ENCODE measurements at regions not wholly inside any gene's neighbourhood (a gene's known extent, or its start where the extent isn't known, plus 50 kb on each side); places are given as distances from the start of the nearest gene placed in this dataset.

DNA sequence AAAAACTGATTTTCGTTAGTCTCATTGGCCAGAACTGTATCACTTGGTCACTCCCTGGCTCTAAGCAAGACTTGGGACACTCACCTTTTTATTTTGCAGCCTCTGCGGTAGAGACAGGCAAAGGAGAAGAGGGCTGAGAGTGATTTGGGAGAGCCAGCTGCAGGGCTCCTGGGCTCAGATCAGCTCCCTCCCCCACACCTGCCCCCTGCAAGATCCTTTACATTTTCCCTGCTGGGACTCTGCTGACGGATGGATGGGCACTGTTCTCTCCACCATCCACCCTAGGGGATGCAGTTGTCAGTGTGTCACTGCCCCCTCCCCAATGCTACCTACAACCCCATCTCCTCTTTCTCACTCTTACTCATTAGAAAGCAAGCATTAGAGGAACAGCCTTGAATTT, 301.1 kb upstream of the KAZN start:
- no peak for DNase-seq (ENCODE audit: low read depth)
- TF ChIP-seq, protein P1, sequence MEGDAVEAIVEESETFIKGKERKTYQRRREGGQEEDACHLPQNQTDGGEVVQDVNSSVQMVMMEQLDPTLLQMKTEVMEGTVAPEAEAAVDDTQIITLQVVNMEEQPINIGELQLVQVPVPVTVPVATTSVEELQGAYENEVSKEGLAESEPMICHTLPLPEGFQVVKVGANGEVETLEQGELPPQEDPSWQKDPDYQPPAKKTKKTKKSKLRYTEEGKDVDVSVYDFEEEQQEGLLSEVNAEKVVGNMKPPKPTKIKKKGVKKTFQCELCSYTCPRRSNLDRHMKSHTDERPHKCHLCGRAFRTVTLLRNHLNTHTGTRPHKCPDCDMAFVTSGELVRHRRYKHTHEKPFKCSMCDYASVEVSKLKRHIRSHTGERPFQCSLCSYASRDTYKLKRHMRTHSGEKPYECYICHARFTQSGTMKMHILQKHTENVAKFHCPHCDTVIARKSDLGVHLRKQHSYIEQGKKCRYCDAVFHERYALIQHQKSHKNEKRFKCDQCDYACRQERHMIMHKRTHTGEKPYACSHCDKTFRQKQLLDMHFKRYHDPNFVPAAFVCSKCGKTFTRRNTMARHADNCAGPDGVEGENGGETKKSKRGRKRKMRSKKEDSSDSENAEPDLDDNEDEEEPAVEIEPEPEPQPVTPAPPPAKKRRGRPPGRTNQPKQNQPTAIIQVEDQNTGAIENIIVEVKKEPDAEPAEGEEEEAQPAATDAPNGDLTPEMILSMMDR (IDR thresholded peaks at IDR 0.05; ENCODE audit: low read depth, low read length, missing control alignments), result no peak
- in situ Hi-C loops (cut with HindIII; ENCODE audit: low sequenced_read_pairs), result no loop called here
- H3K4me3 ChIP-seq (ENCODE audit: low read depth, low read length), result no peak overlapping the region

DNA sequence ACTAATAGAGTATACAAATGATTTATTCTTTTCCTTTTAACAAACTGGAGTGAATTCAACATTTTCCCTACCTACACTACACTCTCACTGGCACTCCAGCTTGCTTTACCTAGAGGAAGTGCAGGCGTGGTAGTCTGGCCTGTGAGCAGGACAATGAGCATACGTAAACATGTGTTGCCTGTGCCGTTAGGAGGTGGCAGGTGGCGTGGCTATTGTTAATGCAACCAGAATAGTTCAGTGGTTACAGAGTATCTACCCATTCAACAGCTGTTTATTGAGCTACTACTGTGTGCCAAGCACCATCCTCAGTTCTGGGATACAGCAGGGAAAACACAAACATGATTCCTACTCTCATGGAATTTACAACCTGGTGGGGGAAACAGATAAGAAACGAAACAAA, 299.7 kb upstream of the KAZN start:
- no peak overlapping the region for H3K4me3 ChIP-seq (ENCODE audit: low read depth, low read length)
- in situ Hi-C loops (cut with HindIII; ENCODE audit: low sequenced_read_pairs), result no loop called here
- TF ChIP-seq, protein P1 (IDR thresholded peaks at IDR 0.05; ENCODE audit: low read depth, low read length, missing control alignments), result no peak
- DNase-seq (ENCODE audit: low read depth), result no peak

DNA sequence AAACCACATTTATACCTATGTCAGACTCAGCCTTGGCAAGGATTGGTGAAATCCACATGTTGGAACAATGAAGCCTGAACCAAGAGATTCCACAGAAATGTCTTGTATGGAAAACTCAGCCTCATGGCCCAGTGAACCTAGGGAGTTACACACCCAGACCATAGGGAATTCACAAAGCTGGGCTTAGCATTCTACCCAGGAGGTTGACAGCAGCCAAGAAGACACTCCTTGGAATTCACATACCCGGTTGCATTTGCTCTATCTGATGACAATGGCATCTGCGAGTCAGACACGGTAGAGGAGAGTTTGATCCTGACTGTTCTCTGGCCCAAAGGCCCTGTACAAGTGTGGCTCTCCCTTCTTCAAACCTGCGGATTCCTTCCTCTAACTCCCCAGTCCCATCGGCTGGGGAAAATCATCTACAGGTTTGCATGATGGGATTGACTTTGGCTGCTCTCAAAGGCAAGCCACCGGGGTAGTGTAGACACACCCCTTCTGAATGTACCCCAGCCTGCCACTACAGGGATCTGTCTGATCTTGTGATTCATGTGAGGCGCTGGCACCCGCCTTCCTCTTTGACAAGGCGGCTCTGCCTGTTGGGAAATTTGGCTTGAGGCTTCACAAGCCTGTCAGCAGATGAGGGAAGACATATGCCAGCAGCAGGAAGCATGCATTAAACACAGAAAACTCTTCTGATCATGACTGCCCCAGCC, 297.3 kb upstream of the KAZN start:
- H3K4me3 ChIP-seq (ENCODE audit: low read depth, low read length), result no peak overlapping the region
- TF ChIP-seq, protein P1 (IDR thresholded peaks at IDR 0.05; ENCODE audit: low read depth, low read length, missing control alignments), result no peak
- DNase-seq (ENCODE audit: low read depth), result no peak
- in situ Hi-C loops (cut with HindIII; ENCODE audit: low sequenced_read_pairs), result loop anchor here (5.0 kb wide), 1 partner anchor 91 kb away; no protein-coding TSS in a partner anchor

DNA sequence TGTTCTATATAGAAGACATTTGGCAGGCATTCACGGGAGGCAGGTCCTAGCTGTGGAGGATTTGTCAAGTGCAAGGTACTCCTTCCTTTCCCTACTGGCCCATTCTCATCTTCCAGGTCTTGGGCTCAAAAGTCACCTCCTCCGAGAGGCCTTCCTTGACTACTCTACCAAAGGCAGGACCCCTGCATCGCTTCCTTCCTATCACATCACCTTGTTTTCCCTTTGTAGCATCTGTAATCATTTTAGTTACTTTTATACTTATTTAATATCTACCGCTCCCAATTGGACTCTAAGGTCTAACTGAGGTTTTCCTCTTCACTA, 296.8 kb upstream of the KAZN start:
- no peak overlapping the region for H3K4me3 ChIP-seq (ENCODE audit: low read depth, low read length)
- in situ Hi-C loops (cut with HindIII; ENCODE audit: low sequenced_read_pairs), result loop anchor here (5.0 kb wide), 1 partner anchor 91 kb away; no protein-coding TSS in a partner anchor
- DNase-seq (ENCODE audit: low read depth), result no peak
- TF ChIP-seq, protein P1 (IDR thresholded peaks at IDR 0.05; ENCODE audit: low read depth, low read length, missing control alignments), result no peak

DNA sequence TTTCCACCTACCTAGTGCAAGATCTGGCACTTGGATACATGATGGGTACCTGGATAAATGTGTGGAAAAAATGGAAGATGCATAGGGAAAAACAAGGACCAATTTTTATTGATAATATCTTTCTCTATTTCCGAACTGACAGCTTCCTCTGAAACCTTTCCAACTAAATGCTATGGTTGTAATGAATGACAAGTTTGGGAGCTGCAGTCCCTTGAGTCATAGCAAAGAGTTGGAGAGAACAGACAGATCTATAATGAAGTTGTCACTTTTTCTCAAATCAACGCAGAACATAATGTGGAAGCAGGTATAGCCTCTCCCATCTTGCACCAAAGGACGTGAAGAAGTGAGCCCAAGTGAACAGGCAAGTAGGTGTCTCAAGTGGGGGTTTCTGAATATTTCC, 296.5 kb upstream of the KAZN start:
- in situ Hi-C loops (cut with HindIII; ENCODE audit: low sequenced_read_pairs), result loop anchor here (5.0 kb wide), 1 partner anchor 90 kb away; no protein-coding TSS in a partner anchor
- TF ChIP-seq, protein P1 (IDR thresholded peaks at IDR 0.05; ENCODE audit: low read depth, low read length, missing control alignments), result no peak
- no peak overlapping the region for H3K4me3 ChIP-seq (ENCODE audit: low read depth, low read length)
- no peak for DNase-seq (ENCODE audit: low read depth)

DNA sequence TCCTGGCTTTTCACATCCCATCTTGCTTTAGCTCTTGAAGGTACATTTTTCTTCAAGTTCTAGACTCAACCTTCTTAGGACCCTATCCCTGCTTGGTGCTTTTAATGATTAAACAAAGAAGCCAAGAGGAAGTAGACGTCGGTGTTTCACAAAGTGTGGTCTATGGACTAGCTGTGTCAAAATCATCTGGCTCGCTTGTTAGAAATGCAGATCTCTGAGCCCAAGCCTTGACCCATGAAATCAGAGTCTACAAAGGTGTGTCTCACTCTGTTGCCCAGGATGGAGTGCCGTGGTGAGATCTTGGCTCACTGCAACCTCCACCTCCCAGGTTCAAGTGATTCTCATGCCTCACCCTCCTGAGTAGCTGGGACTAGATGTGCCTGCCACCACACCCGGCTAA, 295.5 kb upstream of the KAZN start:
- H3K4me3 ChIP-seq (ENCODE audit: low read depth, low read length), result no peak overlapping the region
- no peak for DNase-seq (ENCODE audit: low read depth)
- TF ChIP-seq, protein P1 (IDR thresholded peaks at IDR 0.05; ENCODE audit: low read depth, low read length, missing control alignments), result no peak
- in situ Hi-C loops (cut with HindIII; ENCODE audit: low sequenced_read_pairs), result loop anchor here (5.0 kb wide), 1 partner anchor 89 kb away; no protein-coding TSS in a partner anchor
